Neuronal stem cell (in vitro differentiated cells): ENCODE measurements at regions not wholly inside any gene's neighbourhood (a gene's known extent, or its start where the extent isn't known, plus 50 kb on each side); places are given as distances from the start of the nearest gene placed in this dataset.

Experiments
- DNase-seq: peaks from one replicate; pipeline ENCODE4 v3.0.0-alpha.2; 2013; ENCODE audit warnings: low spot score
- H2AFZ ChIP-seq: one replicate; pipeline ENCODE4 v1.6.1; 2013; ENCODE audit warnings: mild to moderate bottlenecking, low read length, inconsistent platforms
- H2AK5ac ChIP-seq: 2 replicates; pipeline ENCODE4 v1.6.1; 2013; ENCODE audit warnings: low read depth, mild to moderate bottlenecking, inconsistent platforms, low read length, moderate library complexity, mixed read lengths
- H2BK120ac ChIP-seq: 2 replicates; pipeline ENCODE4 v1.6.1; 2013; ENCODE audit warnings: low read depth, mild to moderate bottlenecking, inconsistent platforms, low read length, moderate library complexity, mixed read lengths
- H2BK12ac ChIP-seq: one replicate; pipeline ENCODE4 v1.6.1; 2013; ENCODE audit warnings: low read length, inconsistent platforms
- H2BK15ac ChIP-seq: 2 replicates; pipeline ENCODE4 v1.6.1; 2013; ENCODE audit warnings: mild to moderate bottlenecking, low read length, inconsistent platforms, mixed read lengths
- H2BK5ac ChIP-seq: one replicate; pipeline ENCODE4 v1.6.1; 2013; ENCODE audit warnings: inconsistent platforms, mild to moderate bottlenecking, low read length, moderate library complexity
- H3K14ac ChIP-seq: one replicate; pipeline ENCODE4 v1.6.1; 2013; ENCODE audit warnings: low read length, inconsistent platforms
- H3K18ac ChIP-seq: 2 replicates; pipeline ENCODE4 v1.6.1; 2013; ENCODE audit warnings: low read length, inconsistent platforms
- H3K23ac ChIP-seq: 2 replicates; pipeline ENCODE4 v1.6.1; 2013; ENCODE audit warnings: low read depth, mild to moderate bottlenecking, mixed read lengths, low read length, inconsistent platforms; ENCODE audit not compliant: poor library complexity
- H3K27ac ChIP-seq: replicated peaks from 3 replicates; pipeline ENCODE4 v1.5.1; 2013; ENCODE audit warnings: low read length, inconsistent platforms
- H3K27me3 ChIP-seq, 3 experiments: 2 replicates each; pipeline ENCODE4 v1.6.1; 2013; ENCODE audit warnings: low read length in 3 of 3, mild to moderate bottlenecking in 2 of 3, inconsistent platforms in 1 of 3, low read depth in 1 of 3, mixed read lengths in 1 of 3, moderate library complexity in 1 of 3; ENCODE audit not compliant: control insufficient read depth in 3 of 3, insufficient read depth in 3 of 3
- H3K36me3 ChIP-seq, 2 donors: replicated peaks in 1 of 2; 2 replicates each; pipeline ENCODE4 v1.6.1; 2013; ENCODE audit warnings: low read length in 2 of 2; ENCODE audit not compliant: control insufficient read depth in 2 of 2, insufficient read depth in 2 of 2
- H3K4ac ChIP-seq: 2 replicates; pipeline ENCODE4 v1.6.1; 2013; ENCODE audit warnings: inconsistent platforms, mild to moderate bottlenecking, low read length, moderate library complexity
- H3K4me1 ChIP-seq, 2 donors: 1 replicate in 1 of 2; 2 replicates in 1 of 2; pipeline ENCODE4 v1.6.1; 2013; ENCODE audit warnings: low read length in 2 of 2, low read depth in 1 of 2; ENCODE audit not compliant: control insufficient read depth in 2 of 2, insufficient read depth in 1 of 2
- H3K4me2 ChIP-seq: one replicate; pipeline ENCODE4 v1.6.1; 2013; ENCODE audit warnings: mild to moderate bottlenecking, low read length, inconsistent platforms; ENCODE audit not compliant: insufficient read depth, poor library complexity, severe bottlenecking
- H3K4me3 ChIP-seq, 2 donors: 2 replicates each; pipeline ENCODE4 v1.5.1; 2013; ENCODE audit warnings: low read length in 2 of 2, mild to moderate bottlenecking in 2 of 2, inconsistent platforms in 1 of 2, moderate library complexity in 1 of 2
- H3K79me1 ChIP-seq: one replicate; pipeline ENCODE4 v1.6.1; 2013; ENCODE audit warnings: low read depth, mild to moderate bottlenecking, inconsistent platforms, low read length, moderate library complexity
- H3K9ac ChIP-seq: one replicate; pipeline ENCODE4 v1.6.1; 2013; ENCODE audit warnings: mild to moderate bottlenecking, low read depth, low read length, inconsistent platforms; ENCODE audit not compliant: poor library complexity
- H3K9me3 ChIP-seq, 2 donors: replicated peaks in 1 of 2; 2 replicates each; pipeline versions ENCODE3 to v1.6.1; 2013; ENCODE audit warnings: low read length in 2 of 2, mild to moderate bottlenecking in 2 of 2, inconsistent platforms in 1 of 2, low read depth in 1 of 2, mixed read lengths in 1 of 2, moderate library complexity in 1 of 2; ENCODE audit not compliant: control insufficient read depth in 2 of 2, insufficient read depth in 1 of 2
- H4K8ac ChIP-seq: one replicate; pipeline ENCODE4 v1.6.1; 2013; ENCODE audit warnings: low read depth, mild to moderate bottlenecking, inconsistent platforms, low read length, moderate library complexity
- H4K91ac ChIP-seq: one replicate; pipeline ENCODE4 v1.6.1; 2013; ENCODE audit warnings: low read length, low read depth, mild to moderate bottlenecking, inconsistent platforms; ENCODE audit not compliant: poor library complexity
- WGBS, 2 donors: extraction: QIAGEN DNeasy Blood & Tissue Kit; methylation state at CpG; one replicate each; pipeline ENCODE4 v1.1.7; 2013; ENCODE audit warnings: missing lambda C conversion rate in 2 of 2, mixed read lengths in 1 of 2; ENCODE audit not compliant: insufficient read length in 2 of 2, insufficient replicate concordance in 1 of 2; ENCODE audit errors: extremely low coverage in 2 of 2; 5-methylcytosine and 5-hydroxymethylcytosine counted together

GRCh38 chr9:119002491-119002890 is 366.7 kb downstream of the BRINP1 start:
- no peak overlapping the region for H3K23ac ChIP-seq
- no peak overlapping the region for H4K8ac ChIP-seq
- H2BK15ac ChIP-seq = no peak overlapping the region
- peaks cover 0 to 3% of the 10 kb centered on the region in 2 donors for H3K4me1 ChIP-seq
- H3K4me3 ChIP-seq = no peak overlapping the region
- H3K18ac ChIP-seq = no peak overlapping the region
- no peak overlapping the region for H3K4ac ChIP-seq
- H3K27ac ChIP-seq = no peak overlapping the region
- no peaks in the 10 kb centered on the region for H3K79me1 ChIP-seq
- no peaks in the 10 kb centered on the region for H3K27me3 ChIP-seq
- no peak overlapping the region for H2AFZ ChIP-seq
- DNase-seq = no peak
- H2BK5ac ChIP-seq = no peak overlapping the region
- H2BK12ac ChIP-seq = no peak overlapping the region
- H3K9me3 ChIP-seq = no peaks in the 10 kb centered on the region
- H3K36me3 ChIP-seq = no peaks in the 10 kb centered on the region
- no peak overlapping the region for H4K91ac ChIP-seq
- no peak overlapping the region for H3K14ac ChIP-seq
- H3K4me2 ChIP-seq = no peak overlapping the region
- H2BK120ac ChIP-seq = no peak overlapping the region
- H2AK5ac ChIP-seq = no peak overlapping the region
- no peak overlapping the region for H3K9ac ChIP-seq
- no CpG with 5 or more reads among the region's 5 CpGs for WGBS, 2 donors

- no peaks in the 10 kb centered on the region for H3K36me3 ChIP-seq
- no peak overlapping the region for H3K4me3 ChIP-seq
- no peak overlapping the region for H3K23ac ChIP-seq
- H3K4ac ChIP-seq = no peak overlapping the region
- no peak overlapping the region for H3K9ac ChIP-seq
- H3K79me1 ChIP-seq = no peaks in the 10 kb centered on the region
- H2AK5ac ChIP-seq = no peak overlapping the region
- no peak overlapping the region for H4K8ac ChIP-seq
- H3K18ac ChIP-seq = no peak overlapping the region
- H3K27ac ChIP-seq = no peak overlapping the region
- peaks cover 0 to 3% of the 10 kb centered on the region in 2 donors for H3K4me1 ChIP-seq
- no peak overlapping the region for H4K91ac ChIP-seq
- H3K9me3 ChIP-seq = no peaks in the 10 kb centered on the region
- no peak overlapping the region for H2BK12ac ChIP-seq
- H2BK15ac ChIP-seq = no peak overlapping the region
- H2AFZ ChIP-seq = no peak overlapping the region
- no peak overlapping the region for H3K14ac ChIP-seq
- no peak overlapping the region for H2BK5ac ChIP-seq
- H2BK120ac ChIP-seq = no peak overlapping the region
- no peaks in the 10 kb centered on the region for H3K27me3 ChIP-seq
- H3K4me2 ChIP-seq = no peak overlapping the region
- DNase-seq = no peak
Observed at GRCh38 chr9:119003201-119003611, 366.0 kb downstream of the BRINP1 start.

- H3K18ac ChIP-seq = no peak overlapping the region
- H3K9me3 ChIP-seq = no peaks in the 10 kb centered on the region
- no peak overlapping the region for H2BK5ac ChIP-seq
- no peaks in the 10 kb centered on the region for H3K36me3 ChIP-seq
- no peak overlapping the region for H3K27ac ChIP-seq
- H3K14ac ChIP-seq = no peak overlapping the region
- no peak overlapping the region for H2BK120ac ChIP-seq
- H4K91ac ChIP-seq = no peak overlapping the region
- no peak overlapping the region for H3K4ac ChIP-seq
- no peaks in the 10 kb centered on the region for H3K79me1 ChIP-seq
- no peak overlapping the region for H3K23ac ChIP-seq
- no peak overlapping the region for H3K9ac ChIP-seq
- no peak overlapping the region for H2AFZ ChIP-seq
- no peak overlapping the region for H2BK12ac ChIP-seq
- H4K8ac ChIP-seq = no peak overlapping the region
- H2BK15ac ChIP-seq = no peak overlapping the region
- WGBS, 2 donors = no CpG with 5 or more reads among the region's 2 CpGs
- H3K4me1 ChIP-seq = peaks cover 0 to 3% of the 10 kb centered on the region in 2 donors
- no peak overlapping the region for H2AK5ac ChIP-seq
- no peaks in the 10 kb centered on the region for H3K27me3 ChIP-seq
- H3K4me2 ChIP-seq = no peak overlapping the region
- DNase-seq = no peak
- no peak overlapping the region for H3K4me3 ChIP-seq
Observed at GRCh38 chr9:119003882-119004617, 365.2 kb downstream of the BRINP1 start.

- Histone ChIP-seq H2BK120ac (no peak overlapping the region), H3K9ac (no peak overlapping the region), H3K79me1 (no peaks in the 10 kb centered on the region), H3K4ac (no peak overlapping the region), H2BK15ac (no peak overlapping the region), H3K27me3 (no peaks in the 10 kb centered on the region), H3K36me3 (no peaks in the 10 kb centered on the region), H3K27ac (no peak overlapping the region), H3K14ac (no peak overlapping the region), H3K4me1 (peaks cover 0 to 3% of the 10 kb centered on the region in 2 donors), H2BK12ac (no peak overlapping the region), H2BK5ac (no peak overlapping the region), H3K23ac (no peak overlapping the region), H4K8ac (no peak overlapping the region), H3K4me3 (no peak overlapping the region), H2AFZ (no peak overlapping the region), H3K9me3 (no peaks in the 10 kb centered on the region), H4K91ac (no peak overlapping the region), H2AK5ac (no peak overlapping the region), H3K18ac (no peak overlapping the region), H3K4me2 (no peak overlapping the region)
- DNase-seq = no peak
- WGBS, 2 donors = no CpG with 5 or more reads among the region's 2 CpGs
Observed at GRCh38 chr9:119004618-119004990, 364.6 kb downstream of the BRINP1 start.
